HAP-1 (cell line): ENCODE measurements at regions not wholly inside any gene's neighbourhood (a gene's known extent, or its start where the extent isn't known, plus 50 kb on each side); places are given as distances from the start of the nearest gene placed in this dataset.
"Not testable (repeated sequence)": the region's sequence is repeated elsewhere in the genome, so short reads cannot be mapped to it uniquely, and the experiment has no call there.

ENCODE experiments used
- DNase-seq, 2 experiments: peaks; one replicate each; pipeline ENCODE4 v3.0.0-alpha.2; 2016 to 2020; ENCODE audit warnings: low spot score in 2 of 2
- H3K27me3 ChIP-seq: fragments of 250-450 bp; sonication (Bioruptor Pico); 2 replicates; pipeline ENCODE4 v1.5.1; 2020; ENCODE audit warnings: low read depth, mild to moderate bottlenecking, moderate library complexity
- H3K36me3 ChIP-seq: fragments of 250-450 bp; sonication (Bioruptor Pico); replicated peaks from 2 replicates; pipeline ENCODE4 v1.5.1; 2020; ENCODE audit warnings: mild to moderate bottlenecking
- H3K4me1 ChIP-seq: fragments of 250-450 bp; sonication (Bioruptor Pico); 2 replicates; pipeline ENCODE4 v1.5.1; 2020; ENCODE audit warnings: mild to moderate bottlenecking
- H3K4me3 ChIP-seq: fragments of 250-450 bp; sonication (Bioruptor Pico); 2 replicates; pipeline ENCODE4 v1.5.1; 2020; ENCODE audit warnings: mild to moderate bottlenecking, moderate library complexity
- H3K9me3 ChIP-seq: fragments of 250-450 bp; sonication (Bioruptor Pico); 2 replicates; pipeline ENCODE4 v1.5.1; 2020; ENCODE audit warnings: mild to moderate bottlenecking, moderate library complexity
- in situ Hi-C: fragments of 300-500 bp; cut with MboI; formaldehyde crosslinking; loops from 3 replicates; pipeline ENCODE4 v1.14.3; 2020; ENCODE audit warnings: low sequenced_read_pairs, inconsistent platforms, mixed read lengths

- H3K4me3 ChIP-seq, result no peak overlapping the region
- in situ Hi-C loops, result loop anchor here (10.0 kb wide), 1 partner anchor 60 kb away; no protein-coding TSS in a partner anchor
- H3K36me3 ChIP-seq, result no peaks in the 10 kb centered on the region
- DNase-seq, result no peak
- H3K27me3 ChIP-seq, result peaks cover 29% of the 10 kb centered on the region
- H3K4me1 ChIP-seq, result no peaks in the 10 kb centered on the region; the same call in 1 of the 2 replicates
- no peaks in the 10 kb centered on the region for H3K9me3 ChIP-seq
Measured at GRCh38 chr1:174105086-174105485, 54.2 kb upstream of the RABGAP1L start.

GRCh38 chr1:174103766-174104165 lies 55.6 kb upstream of the RABGAP1L start:
- no peak overlapping the region for H3K4me3 ChIP-seq
- in situ Hi-C loops, result loop anchor here (10.0 kb wide), 1 partner anchor 61 kb away; no protein-coding TSS in a partner anchor

GRCh38 chr1:174101976-174102375 lies 57.3 kb upstream of the RABGAP1L start:
- not testable (repeated sequence) for H3K4me3 ChIP-seq, H3K36me3 ChIP-seq, DNase-seq, H3K9me3 ChIP-seq, H3K4me1 ChIP-seq
- in situ Hi-C loops, result loop anchor here (10.0 kb wide), 1 partner anchor 63 kb away; no protein-coding TSS in a partner anchor
- peaks cover 12% of the 10 kb centered on the region; the same call in 1 of the 2 replicates for H3K27me3 ChIP-seq

More at GRCh38 chr1:174103766-174104165, 55.6 kb upstream of the RABGAP1L start:
- no peaks in the 10 kb centered on the region for H3K9me3 ChIP-seq
- H3K4me1 ChIP-seq, result no peaks in the 10 kb centered on the region; the same call in 1 of the 2 replicates
- no peak for DNase-seq
- peaks cover 18% of the 10 kb centered on the region for H3K27me3 ChIP-seq
- H3K36me3 ChIP-seq, result no peaks in the 10 kb centered on the region

GRCh38 chr1:174097426-174097825 lies 61.9 kb upstream of the RABGAP1L start:
- H3K9me3 ChIP-seq, result no peaks in the 10 kb centered on the region
- H3K4me1 ChIP-seq, result no peaks in the 10 kb centered on the region; the same call in 1 of the 2 replicates
- in situ Hi-C loops, result loop anchor here (25.0 kb wide), 1 partner anchor 685 kb away; no protein-coding TSS in a partner anchor
- DNase-seq, result no peak
- H3K27me3 ChIP-seq, result peaks cover 6% of the 10 kb centered on the region; the same call in 1 of the 2 replicates
- no peak overlapping the region for H3K4me3 ChIP-seq
- no peaks in the 10 kb centered on the region for H3K36me3 ChIP-seq

GRCh38 chr1:174093789-174094188 lies 65.5 kb upstream of the RABGAP1L start:
- not testable (repeated sequence) for H3K4me3 ChIP-seq, H3K9me3 ChIP-seq, H3K36me3 ChIP-seq, H3K27me3 ChIP-seq, H3K4me1 ChIP-seq, DNase-seq
- in situ Hi-C loops, result loop anchor here (25.0 kb wide), 1 partner anchor 681 kb away; no protein-coding TSS in a partner anchor

GRCh38 chr1:174090471-174090870 lies 68.3 kb upstream of the RC3H1 start:
- no peak overlapping the region for H3K4me3 ChIP-seq
- in situ Hi-C loops, result loop anchor here (25.0 kb wide), 1 partner anchor 678 kb away; no protein-coding TSS in a partner anchor
- no peaks in the 10 kb centered on the region; the same call in 1 of the 2 replicates for H3K27me3 ChIP-seq
- H3K36me3 ChIP-seq, result no peaks in the 10 kb centered on the region
- no peak for DNase-seq
- no peaks in the 10 kb centered on the region for H3K4me1 ChIP-seq
- no peaks in the 10 kb centered on the region for H3K9me3 ChIP-seq

GRCh38 chr1:174080819-174081218 lies 58.7 kb upstream of the RC3H1 start:
- Histone ChIP-seq H3K4me1 (no peaks in the 10 kb centered on the region), H3K9me3 (no peaks in the 10 kb centered on the region), H3K36me3 (no peaks in the 10 kb centered on the region), H3K27me3 (no peaks in the 10 kb centered on the region), H3K4me3 (no peak overlapping the region)
- in situ Hi-C loops, result loop anchor here (25.0 kb wide), 1 partner anchor 669 kb away; no protein-coding TSS in a partner anchor
- DNase-seq, result no peak

GRCh38 chr1:174079796-174080195 lies 57.6 kb upstream of the RC3H1 start:
- H3K27me3 ChIP-seq, result no peaks in the 10 kb centered on the region
- H3K4me1 ChIP-seq, result no peaks in the 10 kb centered on the region
- in situ Hi-C loops, result loop anchor here (25.0 kb wide), 1 partner anchor 667 kb away; no protein-coding TSS in a partner anchor
- H3K4me3 ChIP-seq, result no peak overlapping the region
- DNase-seq, result no peak
- no peaks in the 10 kb centered on the region for H3K9me3 ChIP-seq
- H3K36me3 ChIP-seq, result no peaks in the 10 kb centered on the region

- not testable (repeated sequence) for DNase-seq, H3K36me3 ChIP-seq, H3K9me3 ChIP-seq, H3K4me1 ChIP-seq, H3K4me3 ChIP-seq, H3K27me3 ChIP-seq
- in situ Hi-C loops, result loop anchor here (25.0 kb wide), 1 partner anchor 667 kb away; no protein-coding TSS in a partner anchor
Measured at GRCh38 chr1:174078916-174079315, 56.8 kb upstream of the RC3H1 start.

GRCh38 chr1:174077749-174078490 lies 55.8 kb upstream of the RC3H1 start:
- H3K4me3 ChIP-seq, result no peak overlapping the region
- H3K36me3 ChIP-seq, result no peaks in the 10 kb centered on the region
- in situ Hi-C loops, result loop anchor here (25.0 kb wide), 1 partner anchor 666 kb away; no protein-coding TSS in a partner anchor
- H3K27me3 ChIP-seq, result no peaks in the 10 kb centered on the region
- DNase-seq, result no peak
- peaks cover 11% of the 10 kb centered on the region for H3K4me1 ChIP-seq
- no peaks in the 10 kb centered on the region for H3K9me3 ChIP-seq

- Histone ChIP-seq H3K27me3 (no peaks in the 10 kb centered on the region), H3K4me1 (peaks cover 11% of the 10 kb centered on the region), H3K9me3 (no peaks in the 10 kb centered on the region), H3K4me3 (no peak overlapping the region), H3K36me3 (no peaks in the 10 kb centered on the region)
- no peak for DNase-seq
- in situ Hi-C loops, result loop anchor here (25.0 kb wide), 1 partner anchor 663 kb away; no protein-coding TSS in a partner anchor
Measured at GRCh38 chr1:174075245-174075692, 53.1 kb upstream of the RC3H1 start.

- DNase-seq, result peak in 1 of 2 experiments; percentile 19
- in situ Hi-C loops, result loop anchor here (25.0 kb wide), 1 partner anchor 662 kb away; no protein-coding TSS in a partner anchor
- Histone ChIP-seq H3K4me3 (no peak overlapping the region), H3K36me3 (no peaks in the 10 kb centered on the region), H3K27me3 (no peaks in the 10 kb centered on the region), H3K4me1 (peaks cover 11% of the 10 kb centered on the region), H3K9me3 (no peaks in the 10 kb centered on the region)
Measured at GRCh38 chr1:174074757-174075156, 52.6 kb upstream of the RC3H1 start.

GRCh38 chr1:174072581-174072980 lies 50.4 kb upstream of the RC3H1 start:
- Histone ChIP-seq H3K36me3 (no peaks in the 10 kb centered on the region), H3K9me3 (no peaks in the 10 kb centered on the region), H3K4me3 (no peak overlapping the region), H3K27me3 (no peaks in the 10 kb centered on the region), H3K4me1 (peaks cover 11% of the 10 kb centered on the region)
- no peak for DNase-seq
- in situ Hi-C loops, result no loop called here
